ENCODE measurements at regions not wholly inside any gene's neighbourhood (a gene's known extent, or its start where the extent isn't known, plus 50 kb on each side); places are given as distances from the start of the nearest gene placed in this dataset.
"Not testable (repeated sequence)": the region's sequence is repeated elsewhere in the genome, so short reads cannot be mapped to it uniquely, and the experiment has no call there.

GRCh38 chrY:17511984-17512383 lies 368.0 kb downstream of the CDY2B start:
- DNase-seq = not testable (repeated sequence)

- not testable (repeated sequence) for DNase-seq
Measured at GRCh38 chrY:17511476-17511875, 368.5 kb downstream of the CDY2B start.

DNA sequence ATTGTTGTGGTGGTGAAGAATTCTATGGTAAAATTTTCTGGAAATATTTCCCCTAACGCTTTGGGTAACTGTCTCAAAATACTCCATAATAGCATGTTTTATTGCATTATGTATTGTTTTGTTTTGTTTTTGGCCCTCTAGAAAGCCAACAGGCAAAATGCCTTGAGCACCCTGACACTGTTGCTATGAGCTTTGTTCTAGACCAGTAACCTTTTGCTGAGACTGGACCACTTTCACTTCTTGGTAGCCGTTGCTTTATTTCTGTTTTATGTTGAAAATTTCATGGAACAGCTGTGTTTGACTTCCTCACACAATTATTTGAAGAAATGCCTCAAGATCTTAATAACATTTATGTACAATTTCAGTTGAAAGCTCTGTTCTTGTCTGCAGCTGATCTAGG lies 374.2 kb downstream of the CDY2B start:
- DNase-seq = not testable (repeated sequence)

DNA sequence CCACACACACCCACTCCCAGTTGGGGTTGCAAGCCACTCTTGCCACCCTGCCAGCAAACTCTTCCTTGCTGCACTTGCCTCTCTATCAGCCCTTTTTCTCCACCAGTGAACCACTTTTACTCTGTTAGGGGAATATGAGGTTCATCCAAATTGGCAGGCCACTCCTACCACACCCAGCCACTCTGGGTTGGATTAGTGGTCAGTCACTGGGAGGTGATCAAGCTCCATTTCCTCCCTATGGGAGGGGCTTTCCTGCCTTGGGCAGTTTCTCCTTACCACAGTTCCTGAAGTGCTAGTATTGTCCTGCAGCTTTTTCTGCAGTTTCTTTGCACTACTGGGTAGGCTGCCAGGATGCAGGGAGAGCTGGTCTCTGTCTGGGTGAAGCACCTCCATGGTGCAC lies 395.3 kb downstream of the CDY2B start:
- DNase-seq = not testable (repeated sequence)

- DNase-seq = not testable (repeated sequence)
Measured at GRCh38 chrY:17484157-17484556, 395.9 kb downstream of the CDY2B start.

DNA sequence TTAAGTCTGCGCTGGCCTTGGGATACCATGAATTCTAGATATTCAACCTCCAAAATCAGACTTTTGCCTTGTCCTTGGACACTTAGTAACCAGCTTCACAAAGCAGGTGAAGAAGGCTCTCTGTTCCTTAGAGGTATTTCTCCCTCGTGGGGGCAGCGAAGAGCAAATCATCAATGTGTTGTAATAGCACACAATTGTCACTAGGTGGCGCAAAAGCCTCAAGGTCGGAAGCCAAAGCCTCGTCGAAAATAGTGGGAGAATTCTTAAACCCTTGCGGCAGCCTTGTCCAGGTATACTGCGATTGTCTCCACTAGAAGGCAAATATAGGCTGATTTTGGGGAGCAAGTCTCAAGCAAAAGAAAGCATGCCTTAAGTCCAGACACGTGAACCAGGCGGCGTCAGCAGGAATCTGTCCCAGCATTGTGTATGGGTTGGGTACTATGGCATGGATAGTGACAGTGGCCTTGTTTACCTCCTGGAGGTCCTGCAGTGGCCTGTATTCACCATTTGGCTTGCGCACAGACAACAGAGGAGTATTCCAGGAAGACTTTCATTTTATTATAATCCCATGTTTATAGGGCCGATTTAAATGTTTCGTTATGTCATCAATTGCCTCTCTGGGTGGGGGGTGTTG lies 398.5 kb downstream of the CDY2B start:
- DNase-seq = not testable (repeated sequence)

- not testable (repeated sequence) for DNase-seq
Measured at GRCh38 chrY:17472068-17472467, 408.0 kb downstream of the CDY2B start.

DNA sequence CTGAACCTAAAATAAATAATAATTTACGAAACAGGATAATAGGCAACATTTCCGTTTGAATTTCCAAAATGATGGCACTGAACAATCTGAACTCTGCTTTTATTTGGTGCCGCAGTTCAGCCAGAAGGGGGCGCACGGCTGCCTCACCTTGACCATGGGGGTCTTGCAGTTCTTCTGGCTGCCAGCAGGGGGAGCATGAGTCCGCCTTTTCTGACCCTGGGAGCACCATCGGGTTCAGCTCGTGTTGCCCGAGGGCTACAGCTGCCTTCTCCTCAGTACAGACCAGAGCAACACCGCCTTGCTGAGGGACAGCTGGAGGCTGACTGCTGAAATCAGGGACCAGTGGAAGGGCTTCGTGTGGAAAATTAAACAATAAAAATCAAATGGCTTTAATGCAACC lies 420.3 kb downstream of the CDY2B start:
- DNase-seq = not testable (repeated sequence)

DNA sequence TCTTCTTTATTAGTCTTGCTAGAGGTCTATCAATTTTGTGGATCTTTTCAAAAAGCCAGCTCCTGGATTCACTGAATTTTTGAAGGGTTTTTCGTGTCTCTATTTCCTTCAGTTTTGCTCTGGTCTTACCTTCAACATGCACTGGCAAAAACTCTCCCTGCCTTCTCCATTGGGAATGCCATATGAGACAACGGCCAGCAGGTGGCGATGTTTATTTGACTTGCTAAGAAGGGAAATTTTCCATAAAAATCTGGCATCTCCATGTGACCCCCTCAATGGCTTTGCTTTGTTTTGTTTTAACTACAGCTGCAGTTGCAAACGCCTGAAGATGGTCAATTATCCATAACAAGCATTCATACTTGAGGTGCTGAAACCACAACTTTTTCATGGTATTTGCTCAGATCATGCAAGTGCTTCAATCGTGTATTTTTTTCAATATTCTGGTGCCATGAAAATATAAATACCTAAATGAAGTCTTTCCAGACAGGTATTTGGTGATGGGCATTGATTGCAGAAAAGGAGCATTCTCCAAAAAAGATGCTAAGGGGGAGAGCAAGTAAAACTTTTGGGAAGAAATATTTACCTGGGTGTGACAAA lies 449.4 kb downstream of the CDY2B start:
- DNase-seq = no peak

DNA sequence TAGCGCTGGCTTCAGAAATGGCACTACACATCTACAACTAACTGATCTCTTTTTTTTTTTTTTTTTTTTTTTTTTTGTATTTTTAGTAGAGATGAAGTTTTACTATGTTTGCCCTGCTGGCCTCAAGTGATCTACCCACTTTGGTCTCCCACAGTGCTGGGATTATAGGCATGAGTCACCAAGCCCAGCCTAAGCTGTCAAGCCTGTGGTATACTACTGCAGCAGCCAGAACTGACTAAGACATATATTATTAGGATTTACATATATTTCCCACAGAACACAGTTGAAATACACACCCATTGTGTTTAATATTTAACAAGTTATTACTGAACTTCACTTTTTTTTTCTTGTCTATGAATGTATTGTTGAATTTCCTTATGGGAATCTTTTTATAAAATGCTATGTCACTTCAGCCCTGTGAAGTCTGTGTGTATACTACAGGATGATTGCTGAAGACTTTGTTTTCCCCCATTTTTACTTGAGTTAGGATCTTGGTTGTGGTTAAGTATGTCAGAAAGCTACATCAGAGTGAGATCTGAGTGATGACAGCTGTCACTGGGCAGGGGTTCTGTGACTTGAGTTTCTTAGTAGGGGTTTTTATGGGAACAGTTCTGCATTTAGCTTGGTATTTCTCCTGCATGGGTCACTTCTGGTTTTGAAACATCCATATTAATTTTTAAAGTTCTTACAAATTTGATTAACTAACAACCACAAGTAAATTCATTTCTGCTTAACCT lies 481.5 kb downstream of the CDY2B start:
- DNase-seq = no peak

DNA sequence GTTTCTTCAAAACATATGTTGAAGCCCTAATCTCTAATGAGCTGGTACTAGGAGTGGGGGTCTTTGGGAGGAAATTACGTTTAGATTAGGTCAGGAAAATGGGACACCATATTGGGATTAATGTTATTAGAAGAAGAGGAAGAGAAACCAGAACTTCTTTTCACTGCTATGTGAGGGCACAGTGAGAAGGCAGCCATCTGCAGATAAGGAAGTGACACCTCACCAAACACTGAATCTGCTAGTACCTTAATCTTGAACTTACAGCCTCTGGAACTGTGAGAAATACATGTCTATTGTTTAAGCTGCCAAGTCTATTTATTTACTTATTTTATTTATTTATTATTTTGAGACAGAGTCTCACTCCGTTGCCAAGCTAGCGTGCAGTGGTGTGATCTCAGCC lies 482.4 kb downstream of the CDY2B start:
- no peak for DNase-seq

DNA sequence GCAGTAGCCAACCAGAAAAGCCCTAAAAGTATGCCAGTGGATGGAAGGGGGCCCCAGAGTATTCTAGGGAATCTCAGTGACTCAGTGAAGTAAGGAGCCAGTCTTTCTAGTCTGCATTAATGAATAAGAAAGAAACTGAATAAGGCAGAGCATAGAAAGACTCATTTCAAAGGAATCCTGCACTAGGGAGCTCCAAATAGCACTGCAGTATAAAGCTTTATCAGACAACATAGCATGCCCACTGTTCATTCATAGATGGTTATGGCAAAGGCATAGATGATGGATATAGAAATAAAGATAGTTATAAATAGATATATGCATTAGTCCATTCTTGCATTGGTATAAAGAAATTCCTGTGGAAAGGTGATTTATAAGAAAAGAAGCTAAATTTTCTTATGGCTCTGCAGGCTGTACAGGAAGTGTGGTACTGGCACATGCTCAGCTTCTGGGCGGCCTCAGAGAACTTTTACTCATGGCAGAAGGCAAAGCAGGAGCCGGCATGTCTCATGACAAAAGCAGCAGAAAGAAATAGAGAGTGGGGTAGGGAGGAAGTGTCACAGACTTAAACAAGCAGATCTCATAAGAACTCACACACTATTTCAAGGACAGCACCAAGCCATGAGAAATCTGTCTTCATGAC lies 498.5 kb downstream of the CDY2B start:
- DNase-seq = no peak

GRCh38 chrY:17378326-17378725 lies 501.7 kb downstream of the CDY2B start:
- DNase-seq = no peak

DNA sequence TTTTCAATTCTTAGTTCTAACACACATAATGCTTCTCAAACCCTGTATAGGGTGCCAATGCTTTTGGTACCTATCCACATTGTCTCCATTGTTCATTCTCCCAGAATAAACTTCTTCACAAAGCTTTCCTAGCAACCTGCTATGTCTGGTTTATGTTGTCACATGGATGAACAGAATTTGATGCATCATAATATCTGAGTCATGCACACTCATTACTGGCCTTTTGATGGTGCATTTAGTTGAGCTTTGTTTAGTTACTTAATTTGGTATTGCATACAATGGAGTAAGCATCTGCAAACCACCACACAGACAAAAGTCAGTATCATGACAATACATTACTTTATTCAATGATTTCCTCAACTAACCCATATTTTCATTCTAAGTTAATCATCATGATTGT lies 511.6 kb downstream of the CDY2B start:
- DNase-seq = no peak

DNA sequence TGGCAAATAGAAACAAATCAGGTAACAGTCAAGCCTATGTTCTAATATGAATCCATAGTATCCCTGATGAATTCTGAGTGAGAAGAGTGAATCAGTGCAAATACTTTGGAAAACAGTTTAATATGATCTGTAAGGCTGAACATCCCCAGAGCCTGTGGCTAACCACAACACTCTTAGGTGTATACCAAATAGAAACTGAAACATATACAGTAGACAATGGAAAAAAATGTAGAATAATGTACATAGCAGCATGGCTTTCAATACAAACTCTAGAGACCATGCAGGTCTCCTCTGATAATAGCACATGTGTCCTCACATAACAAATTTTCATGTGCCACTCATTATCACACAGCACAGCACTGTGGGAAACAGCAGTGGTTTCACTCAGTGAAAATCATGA lies 513.6 kb downstream of the CDY2B start:
- DNase-seq = no peak

GRCh38 chrY:17339028-17339427 lies 541.0 kb downstream of the CDY2B start:
- DNase-seq = no peak

- DNase-seq = no peak
Measured at GRCh38 chrY:17330733-17331132, 549.3 kb downstream of the CDY2B start.

- DNase-seq = no peak
Measured at GRCh38 chrY:17319916-17320315, 560.1 kb downstream of the CDY2B start.

DNA sequence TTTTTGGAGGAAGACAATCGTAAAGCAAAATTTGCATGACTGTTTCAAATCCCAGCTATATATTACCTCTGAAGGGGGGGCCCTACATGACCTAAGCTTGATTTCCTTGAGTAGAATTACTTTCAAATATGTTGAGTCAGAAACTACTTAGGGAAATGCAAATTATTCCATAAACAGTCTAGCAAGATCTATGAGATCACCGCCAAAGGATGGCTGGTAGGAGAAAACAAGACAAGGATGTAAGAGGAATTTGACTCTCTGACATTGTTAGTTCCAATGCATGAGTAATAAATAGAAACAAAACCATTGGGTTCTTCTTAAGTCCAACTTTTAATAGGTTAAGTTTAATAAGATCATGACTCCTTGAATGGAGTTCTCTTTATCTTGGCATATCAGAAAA lies 561.4 kb downstream of the CDY2B start:
- DNase-seq = no peak

- no peak for DNase-seq
Measured at GRCh38 chrY:17277056-17277455, 603.0 kb downstream of the CDY2B start.

DNA sequence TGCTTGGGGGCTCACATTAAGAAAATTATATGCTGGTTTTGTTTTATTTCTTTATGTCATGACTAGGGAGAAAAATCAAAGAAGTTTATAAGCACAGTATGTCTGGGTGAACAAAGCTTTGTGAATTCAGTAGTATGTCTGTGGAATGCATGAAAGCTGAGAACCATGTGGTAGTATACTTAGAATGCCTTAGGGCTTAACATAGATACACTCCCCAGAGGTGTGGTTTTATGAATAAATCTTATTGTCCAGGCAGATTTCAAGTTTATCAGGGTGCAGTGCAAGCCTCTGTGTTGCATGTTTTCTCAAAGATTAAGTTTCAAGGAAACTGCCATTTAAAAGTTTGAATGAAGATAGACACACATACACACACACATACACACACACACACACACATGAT lies 620.5 kb downstream of the CDY2B start:
- DNase-seq = no peak

DNA sequence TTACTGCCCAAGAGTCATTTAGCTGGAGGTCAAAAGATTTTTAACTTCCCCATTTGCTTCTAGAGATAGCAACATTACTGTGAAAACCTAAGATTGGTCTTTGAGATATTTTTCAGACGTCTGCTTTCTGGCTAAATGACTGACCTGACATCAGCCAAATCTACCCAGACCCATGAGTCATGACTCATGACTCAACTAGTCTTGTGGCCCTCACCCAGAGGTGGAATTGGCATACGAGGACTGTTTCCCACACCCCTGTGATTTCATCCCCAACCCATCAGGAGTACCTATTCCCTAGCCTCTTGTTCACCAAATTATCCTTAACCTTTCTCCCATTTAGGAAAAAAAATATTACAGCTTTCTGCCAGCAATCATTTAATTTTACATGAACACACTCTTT lies 641.6 kb downstream of the CDY2B start:
- no peak for DNase-seq

GRCh38 chrY:17235769-17236168 lies 644.3 kb downstream of the CDY2B start:
- no peak for DNase-seq
